ENCODE measurements at regions not wholly inside any gene's neighbourhood (a gene's known extent, or its start where the extent isn't known, plus 50 kb on each side); places are given as distances from the start of the nearest gene placed in this dataset.

GRCh38 chr17:70562137-70562536 lies 392.8 kb downstream of the KCNJ2 start:
- ChIA-PET CTCF (no interaction called here), POLR2A (ENCODE audit: low non-redundant PET) (no interaction called here)
- no peak for DNase-seq (ENCODE audit: low spot score)
- no TSS peak for BruUV-seq (replicated peaks)
- Histone ChIP-seq H3K27ac (ENCODE audit: low read depth, low read length, poor library complexity, severe bottlenecking) (no peak overlapping the region), H3K36me3 (ENCODE audit: insufficient read depth, low read length, poor library complexity, severe bottlenecking) (no peaks in the 10 kb centered on the region), H3K4me1 (ENCODE audit: insufficient read depth, low read length, poor library complexity, severe bottlenecking) (no peaks in the 10 kb centered on the region), H3K4me3 (ENCODE audit: low read depth, low read length, poor library complexity, severe bottlenecking) (no peak overlapping the region), H3K27me3 (replicated peaks; ENCODE audit: insufficient read depth, low read depth, low read length, poor library complexity) (no peaks in the 10 kb centered on the region), H3K9me3 (ENCODE audit: low read depth, low read length, poor library complexity, severe bottlenecking) (no peaks in the 10 kb centered on the region)
- no peak for TF ChIP-seq EZH2 (IDR thresholded peaks at IDR 0.05; ENCODE audit: borderline replicate concordance, low read depth, low read length, poor library complexity, severe bottlenecking)
- no peak for TF ChIP-seq CTCF (conservative IDR thresholded peaks at IDR 0.05; ENCODE audit: low read depth, low read length)
- intact Hi-C loops (cut with micrococcal nuclease; ENCODE audit: unreplicated experiment) = no loop called here

DNA sequence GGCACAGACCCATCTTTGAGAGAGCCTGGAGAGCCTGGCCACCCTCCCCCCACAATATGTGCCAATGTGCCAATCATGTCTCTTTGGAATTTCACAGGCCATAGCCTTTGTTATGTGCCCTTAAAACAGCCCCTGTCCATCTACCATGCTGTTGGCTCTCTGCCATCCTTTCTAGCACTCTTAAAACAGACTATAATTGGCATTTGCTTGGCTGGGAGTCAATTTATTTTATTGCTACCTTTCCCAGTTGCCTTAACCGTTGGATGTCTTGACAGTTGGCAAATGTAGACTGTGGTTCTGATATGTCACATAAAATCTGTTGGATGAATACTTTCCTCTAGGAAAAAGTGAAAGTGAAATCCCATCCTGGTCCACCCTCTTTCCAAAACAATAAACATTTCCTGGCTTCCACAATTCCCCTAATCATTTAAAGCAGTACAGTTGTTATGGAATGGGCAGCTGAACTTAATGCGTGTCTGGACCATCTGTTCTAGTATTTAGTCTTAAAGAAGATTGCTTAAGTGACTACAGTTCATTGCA lies 394.0 kb downstream of the KCNJ2 start:
- BruUV-seq (replicated peaks) = no TSS peak
- Histone ChIP-seq H3K36me3 (ENCODE audit: insufficient read depth, low read length, poor library complexity, severe bottlenecking) (no peaks in the 10 kb centered on the region), H3K27me3 (replicated peaks; ENCODE audit: insufficient read depth, low read depth, low read length, poor library complexity) (no peaks in the 10 kb centered on the region), H3K4me1 (ENCODE audit: insufficient read depth, low read length, poor library complexity, severe bottlenecking) (no peaks in the 10 kb centered on the region), H3K4me3 (ENCODE audit: low read depth, low read length, poor library complexity, severe bottlenecking) (no peak overlapping the region), H3K27ac (ENCODE audit: low read depth, low read length, poor library complexity, severe bottlenecking) (no peak overlapping the region), H3K9me3 (ENCODE audit: low read depth, low read length, poor library complexity, severe bottlenecking) (no peaks in the 10 kb centered on the region)
- POLR2A ChIA-PET (ENCODE audit: low non-redundant PET) = no interaction called here
- no peak for DNase-seq (ENCODE audit: low spot score)
- TF ChIP-seq EZH2 (IDR thresholded peaks at IDR 0.05; ENCODE audit: borderline replicate concordance, low read depth, low read length, poor library complexity, severe bottlenecking) (no peak), CTCF (conservative IDR thresholded peaks at IDR 0.05; ENCODE audit: low read depth, low read length) (no peak)
- CTCF ChIA-PET = no interaction called here
- intact Hi-C loops (cut with micrococcal nuclease; ENCODE audit: unreplicated experiment) = no loop called here

- Histone ChIP-seq H3K9me3 (ENCODE audit: low read depth, low read length, poor library complexity, severe bottlenecking) (no peaks in the 10 kb centered on the region), H3K4me1 (ENCODE audit: insufficient read depth, low read length, poor library complexity, severe bottlenecking) (no peaks in the 10 kb centered on the region), H3K4me3 (ENCODE audit: low read depth, low read length, poor library complexity, severe bottlenecking) (no peak overlapping the region), H3K36me3 (ENCODE audit: insufficient read depth, low read length, poor library complexity, severe bottlenecking) (no peaks in the 10 kb centered on the region), H3K27ac (ENCODE audit: low read depth, low read length, poor library complexity, severe bottlenecking) (no peak overlapping the region), H3K27me3 (replicated peaks; ENCODE audit: insufficient read depth, low read depth, low read length, poor library complexity) (no peaks in the 10 kb centered on the region)
- intact Hi-C loops (cut with micrococcal nuclease; ENCODE audit: unreplicated experiment) = no loop called here
- DNase-seq (ENCODE audit: low spot score) = no peak
- ChIA-PET CTCF (no interaction called here), POLR2A (ENCODE audit: low non-redundant PET) (no interaction called here)
- TF ChIP-seq CTCF (conservative IDR thresholded peaks at IDR 0.05; ENCODE audit: low read depth, low read length) = no peak
- no peak for TF ChIP-seq EZH2 (IDR thresholded peaks at IDR 0.05; ENCODE audit: borderline replicate concordance, low read depth, low read length, poor library complexity, severe bottlenecking)
- no TSS peak for BruUV-seq (replicated peaks)
Observed at GRCh38 chr17:70564006-70564620, 394.8 kb downstream of the KCNJ2 start.
